ENCODE measurements at regions not wholly inside any gene's neighbourhood (a gene's known extent, or its start where the extent isn't known, plus 50 kb on each side); places are given as distances from the start of the nearest gene placed in this dataset.

- no peak overlapping the region for H3K4me3 ChIP-seq (ENCODE audit: low read length)
- no peaks in the 10 kb centered on the region for H3K9me2 ChIP-seq (replicated peaks; ENCODE audit: insufficient read depth, low read length)
- H3K27me3 ChIP-seq (ENCODE audit: low read length) = no peaks in the 10 kb centered on the region
- no peak overlapping the region for H3K4me2 ChIP-seq (ENCODE audit: low read depth, low read length, poor library complexity, severe bottlenecking)
- no peak for DNase-seq
- H3K9me3 ChIP-seq (ENCODE audit: low read length) = no peaks in the 10 kb centered on the region; the same call in none of the 2 replicates
- H2AFZ ChIP-seq (ENCODE audit: low read length) = no peak overlapping the region
- H3K27ac ChIP-seq (ENCODE audit: low read length) = no peak overlapping the region
- H3K9ac ChIP-seq (ENCODE audit: low read length) = no peak overlapping the region
- no peaks in the 10 kb centered on the region for H3K4me1 ChIP-seq (ENCODE audit: low read length)
- no peaks in the 10 kb centered on the region for H3K79me2 ChIP-seq (ENCODE audit: low read length)
- H4K20me1 ChIP-seq (ENCODE audit: insufficient read depth, low read depth, low read length) = no peaks in the 10 kb centered on the region
- no peaks in the 10 kb centered on the region for H3K36me3 ChIP-seq (ENCODE audit: insufficient read depth, low read length)
Observed at GRCh38 chr1:96281491-96281890, 440.1 kb upstream of the PTBP2 start.

- Histone ChIP-seq H3K9ac (ENCODE audit: low read length) (no peak overlapping the region), H3K27ac (ENCODE audit: low read length) (no peak overlapping the region), H4K20me1 (ENCODE audit: insufficient read depth, low read depth, low read length) (no peaks in the 10 kb centered on the region), H3K79me2 (ENCODE audit: low read length) (no peaks in the 10 kb centered on the region), H3K4me1 (ENCODE audit: low read length) (no peaks in the 10 kb centered on the region), H3K9me2 (replicated peaks; ENCODE audit: insufficient read depth, low read length) (no peaks in the 10 kb centered on the region), H3K4me2 (ENCODE audit: low read depth, low read length, poor library complexity, severe bottlenecking) (no peak overlapping the region), H2AFZ (ENCODE audit: low read length) (no peak overlapping the region), H3K27me3 (ENCODE audit: low read length) (no peaks in the 10 kb centered on the region), H3K9me3 (ENCODE audit: low read length) (no peaks in the 10 kb centered on the region), H3K36me3 (ENCODE audit: insufficient read depth, low read length) (no peaks in the 10 kb centered on the region), H3K4me3 (ENCODE audit: low read length) (no peak overlapping the region)
- DNase-seq = no peak
Observed at GRCh38 chr1:96290033-96290432, 431.6 kb upstream of the PTBP2 start.

GRCh38 chr1:96290801-96291200, 430.8 kb upstream of the PTBP2 start:
- Histone ChIP-seq H3K27me3 (ENCODE audit: low read length) (no peaks in the 10 kb centered on the region), H2AFZ (ENCODE audit: low read length) (no peak overlapping the region), H4K20me1 (ENCODE audit: insufficient read depth, low read depth, low read length) (no peaks in the 10 kb centered on the region), H3K9me2 (replicated peaks; ENCODE audit: insufficient read depth, low read length) (no peaks in the 10 kb centered on the region), H3K9ac (ENCODE audit: low read length) (no peak overlapping the region), H3K4me2 (ENCODE audit: low read depth, low read length, poor library complexity, severe bottlenecking) (no peak overlapping the region), H3K36me3 (ENCODE audit: insufficient read depth, low read length) (no peaks in the 10 kb centered on the region), H3K27ac (ENCODE audit: low read length) (no peak overlapping the region), H3K9me3 (ENCODE audit: low read length) (no peaks in the 10 kb centered on the region), H3K4me3 (ENCODE audit: low read length) (no peak overlapping the region), H3K79me2 (ENCODE audit: low read length) (no peaks in the 10 kb centered on the region), H3K4me1 (ENCODE audit: low read length) (no peaks in the 10 kb centered on the region)
- no peak for DNase-seq

GRCh38 chr1:96291468-96291867, 430.1 kb upstream of the PTBP2 start:
- DNase-seq = no peak
- Histone ChIP-seq H2AFZ (ENCODE audit: low read length) (no peak overlapping the region), H3K4me2 (ENCODE audit: low read depth, low read length, poor library complexity, severe bottlenecking) (no peak overlapping the region), H3K27me3 (ENCODE audit: low read length) (no peaks in the 10 kb centered on the region), H3K4me1 (ENCODE audit: low read length) (no peaks in the 10 kb centered on the region), H3K36me3 (ENCODE audit: insufficient read depth, low read length) (no peaks in the 10 kb centered on the region), H3K79me2 (ENCODE audit: low read length) (no peaks in the 10 kb centered on the region), H4K20me1 (ENCODE audit: insufficient read depth, low read depth, low read length) (no peaks in the 10 kb centered on the region), H3K9me3 (ENCODE audit: low read length) (no peaks in the 10 kb centered on the region), H3K4me3 (ENCODE audit: low read length) (no peak overlapping the region), H3K27ac (ENCODE audit: low read length) (no peak overlapping the region), H3K9ac (ENCODE audit: low read length) (no peak overlapping the region), H3K9me2 (replicated peaks; ENCODE audit: insufficient read depth, low read length) (no peaks in the 10 kb centered on the region)

- Histone ChIP-seq H3K27me3 (ENCODE audit: low read length) (no peaks in the 10 kb centered on the region), H3K9me3 (ENCODE audit: low read length) (no peaks in the 10 kb centered on the region), H2AFZ (ENCODE audit: low read length) (no peak overlapping the region), H4K20me1 (ENCODE audit: insufficient read depth, low read depth, low read length) (no peaks in the 10 kb centered on the region), H3K9me2 (replicated peaks; ENCODE audit: insufficient read depth, low read length) (no peaks in the 10 kb centered on the region), H3K27ac (ENCODE audit: low read length) (no peak overlapping the region), H3K4me3 (ENCODE audit: low read length) (no peak overlapping the region), H3K9ac (ENCODE audit: low read length) (no peak overlapping the region), H3K4me1 (ENCODE audit: low read length) (no peaks in the 10 kb centered on the region), H3K79me2 (ENCODE audit: low read length) (no peaks in the 10 kb centered on the region), H3K4me2 (ENCODE audit: low read depth, low read length, poor library complexity, severe bottlenecking) (no peak overlapping the region), H3K36me3 (ENCODE audit: insufficient read depth, low read length) (no peaks in the 10 kb centered on the region)
- no peak for DNase-seq
Observed at GRCh38 chr1:96292141-96292540, 429.4 kb upstream of the PTBP2 start.

GRCh38 chr1:96296991-96297390, 424.6 kb upstream of the PTBP2 start:
- Histone ChIP-seq H3K9me2 (replicated peaks; ENCODE audit: insufficient read depth, low read length) (no peaks in the 10 kb centered on the region), H3K4me2 (ENCODE audit: low read depth, low read length, poor library complexity, severe bottlenecking) (no peak overlapping the region), H4K20me1 (ENCODE audit: insufficient read depth, low read depth, low read length) (no peaks in the 10 kb centered on the region), H3K9ac (ENCODE audit: low read length) (no peak overlapping the region), H3K9me3 (ENCODE audit: low read length) (no peaks in the 10 kb centered on the region), H3K27me3 (ENCODE audit: low read length) (no peaks in the 10 kb centered on the region), H2AFZ (ENCODE audit: low read length) (no peak overlapping the region), H3K36me3 (ENCODE audit: insufficient read depth, low read length) (no peaks in the 10 kb centered on the region), H3K79me2 (ENCODE audit: low read length) (no peaks in the 10 kb centered on the region), H3K27ac (ENCODE audit: low read length) (no peak overlapping the region), H3K4me3 (ENCODE audit: low read length) (no peak overlapping the region), H3K4me1 (ENCODE audit: low read length) (no peaks in the 10 kb centered on the region)
- no peak for DNase-seq

GRCh38 chr1:96306809-96307560, 414.6 kb upstream of the PTBP2 start:
- Histone ChIP-seq H3K79me2 (ENCODE audit: low read length) (no peaks in the 10 kb centered on the region), H3K9ac (ENCODE audit: low read length) (no peak overlapping the region), H3K27me3 (ENCODE audit: low read length) (no peaks in the 10 kb centered on the region), H3K4me3 (ENCODE audit: low read length) (no peak overlapping the region), H3K27ac (ENCODE audit: low read length) (no peak overlapping the region), H3K36me3 (ENCODE audit: insufficient read depth, low read length) (no peaks in the 10 kb centered on the region), H2AFZ (ENCODE audit: low read length) (no peak overlapping the region), H4K20me1 (ENCODE audit: insufficient read depth, low read depth, low read length) (no peaks in the 10 kb centered on the region), H3K4me2 (ENCODE audit: low read depth, low read length, poor library complexity, severe bottlenecking) (no peak overlapping the region), H3K9me2 (replicated peaks; ENCODE audit: insufficient read depth, low read length) (no peaks in the 10 kb centered on the region; the same call in 1 of the 2 replicates), H3K9me3 (ENCODE audit: low read length) (no peaks in the 10 kb centered on the region), H3K4me1 (ENCODE audit: low read length) (no peaks in the 10 kb centered on the region)
- no peak for DNase-seq

GRCh38 chr1:96308314-96308713, 413.3 kb upstream of the PTBP2 start:
- no peaks in the 10 kb centered on the region for H4K20me1 ChIP-seq (ENCODE audit: insufficient read depth, low read depth, low read length)
- H3K4me2 ChIP-seq (ENCODE audit: low read depth, low read length, poor library complexity, severe bottlenecking) = no peak overlapping the region
- no peak overlapping the region for H3K4me3 ChIP-seq (ENCODE audit: low read length)
- no peaks in the 10 kb centered on the region for H3K36me3 ChIP-seq (ENCODE audit: insufficient read depth, low read length)
- no peaks in the 10 kb centered on the region; the same call in 1 of the 2 replicates for H3K9me2 ChIP-seq (replicated peaks; ENCODE audit: insufficient read depth, low read length)
- DNase-seq = no peak
- no peaks in the 10 kb centered on the region for H3K9me3 ChIP-seq (ENCODE audit: low read length)
- no peaks in the 10 kb centered on the region for H3K27me3 ChIP-seq (ENCODE audit: low read length)
- H3K4me1 ChIP-seq (ENCODE audit: low read length) = no peaks in the 10 kb centered on the region
- no peak overlapping the region for H3K9ac ChIP-seq (ENCODE audit: low read length)
- H3K79me2 ChIP-seq (ENCODE audit: low read length) = no peaks in the 10 kb centered on the region
- no peak overlapping the region for H3K27ac ChIP-seq (ENCODE audit: low read length)
- H2AFZ ChIP-seq (ENCODE audit: low read length) = no peak overlapping the region
